HG03439 (cell line): ENCODE measurements at regions not wholly inside any gene's neighbourhood (a gene's known extent, or its start where the extent isn't known, plus 50 kb on each side); places are given as distances from the start of the nearest gene placed in this dataset.

Source experiments
- ATAC-seq: cut with Tn5 transposase; IDR thresholded peaks from one replicate; pipeline ENCODE4 v1.9.1; 2021; ENCODE audit warnings: mild to moderate bottlenecking, moderate library complexity; ENCODE audit not compliant: unreplicated experiment

GRCh38 chr10:108899670-108900069, 1023.6 kb downstream of the XPNPEP1 start:
- no peak for ATAC-seq

GRCh38 chr10:108894402-108895301, 1028.7 kb downstream of the XPNPEP1 start:
- ATAC-seq, result peak; percentile 69

GRCh38 chr10:108877095-108877561, 1046.2 kb downstream of the XPNPEP1 start:
- no peak for ATAC-seq

GRCh38 chr10:108872854-108873253, 1050.5 kb downstream of the XPNPEP1 start:
- ATAC-seq, result no peak

GRCh38 chr10:108868881-108869280, 1054.4 kb downstream of the XPNPEP1 start:
- ATAC-seq, result no peak

- ATAC-seq, result no peak
Observed at GRCh38 chr10:108862676-108863350, 1060.5 kb downstream of the XPNPEP1 start.

GRCh38 chr10:108861181-108861754, 1062.0 kb downstream of the XPNPEP1 start:
- ATAC-seq, result no peak

- ATAC-seq, result peak; percentile 84
Observed at GRCh38 chr10:108852211-108852610, 1071.1 kb downstream of the XPNPEP1 start.

- ATAC-seq, result peak; percentile 86
Observed at GRCh38 chr10:108850138-108850854, 1073.0 kb downstream of the XPNPEP1 start.

- ATAC-seq, result no peak
Observed at GRCh38 chr10:108849688-108850087, 1073.6 kb downstream of the XPNPEP1 start.

- no peak for ATAC-seq
Observed at GRCh38 chr10:108849186-108849585, 1074.1 kb downstream of the XPNPEP1 start.

GRCh38 chr10:108848046-108848445, 1075.3 kb downstream of the XPNPEP1 start:
- no peak for ATAC-seq

GRCh38 chr10:108840944-108841343, 1082.4 kb downstream of the XPNPEP1 start:
- ATAC-seq, result no peak

- ATAC-seq, result no peak
Observed at GRCh38 chr10:108836362-108836761, 1086.9 kb downstream of the XPNPEP1 start.

- no peak for ATAC-seq
Observed at GRCh38 chr10:108822026-108822425, 1101.3 kb downstream of the XPNPEP1 start.

- no peak for ATAC-seq
Observed at GRCh38 chr10:108819302-108819701, 1104.0 kb downstream of the XPNPEP1 start.

- no peak for ATAC-seq
Observed at GRCh38 chr10:108817584-108817983, 1105.7 kb downstream of the XPNPEP1 start.

- ATAC-seq, result no peak
Observed at GRCh38 chr10:108817135-108817534, 1106.2 kb downstream of the XPNPEP1 start.

- no peak for ATAC-seq
Observed at GRCh38 chr10:108812906-108813305, 1110.4 kb downstream of the XPNPEP1 start.

- no peak for ATAC-seq
Observed at GRCh38 chr10:108812296-108812695, 1111.0 kb downstream of the XPNPEP1 start.

- ATAC-seq, result no peak
Observed at GRCh38 chr10:108808228-108808627, 1115.1 kb downstream of the XPNPEP1 start.
